Transverse colon (tissue), 4 donors: ENCODE measurements at regions not wholly inside any gene's neighbourhood (a gene's known extent, or its start where the extent isn't known, plus 50 kb on each side); places are given as distances from the start of the nearest gene placed in this dataset.
"Not testable (repeated sequence)": the region's sequence is repeated elsewhere in the genome, so short reads cannot be mapped to it uniquely, and the experiment has no call there.

Experiments
- DNase-seq: peaks from one replicate; pipeline ENCODE4 v3.0.0-alpha.2; 2019
- H3K27ac ChIP-seq, 4 donors: fragments of 200-600 bp; sonication (generic); 2 replicates each; pipeline ENCODE4 v1.5.1; 2016 to 2018; ENCODE audit warnings: inconsistent platforms in 4 of 4
- H3K27me3 ChIP-seq: fragments of 200-600 bp; sonication (generic); 2 replicates; pipeline ENCODE4 v1.5.1; 2017; ENCODE audit warnings: inconsistent platforms
- H3K36me3 ChIP-seq, 4 donors: fragments of 200-600 bp; sonication (generic); 2 replicates each; pipeline ENCODE4 v1.5.1; 2017 to 2019; ENCODE audit warnings: inconsistent platforms in 4 of 4
- H3K4me1 ChIP-seq, 4 donors: fragments of 200-600 bp; sonication (generic); 2 replicates each; pipeline ENCODE4 v1.5.1; 2017 to 2020; ENCODE audit warnings: inconsistent platforms in 4 of 4
- H3K4me3 ChIP-seq, 4 donors: fragments of 200-600 bp; sonication (generic); 1 replicate in 1 of 4; 2 replicates in 3 of 4; pipeline versions ENCODE4 v1.5.1 to v1.6.1; 2017 to 2019; ENCODE audit warnings: inconsistent platforms in 4 of 4
- H3K9me3 ChIP-seq, 2 donors: fragments of 200-600 bp; sonication (generic); 2 replicates each; pipeline ENCODE4 v1.5.1; 2017 to 2019; ENCODE audit warnings: inconsistent platforms in 2 of 2
- EP300 ChIP-seq: sonication (generic); formaldehyde crosslinking; IDR thresholded peaks from one replicate; pipeline ENCODE4 v1.6.1; 2017; ENCODE audit warnings: antibody characterized with exemption, low read depth
- POLR2A ChIP-seq: fragments of 450-650 bp; IDR thresholded peaks from one replicate; pipeline ENCODE4 v1.6.1; 2016; ENCODE audit warnings: antibody characterized with exemption, mild to moderate bottlenecking, moderate library complexity
- POLR2AphosphoS5 ChIP-seq, 3 donors: sonication (generic); formaldehyde crosslinking; IDR thresholded peaks; one replicate each; pipeline ENCODE4 v1.6.1; 2016; ENCODE audit warnings: antibody characterized with exemption in 3 of 3
- WGBS, 2 donors: methylation state at CpG; one replicate each; pipeline ENCODE4 v1.1.5; 2018; ENCODE audit warnings: low coverage in 1 of 2; 5-methylcytosine and 5-hydroxymethylcytosine counted together
- in situ Hi-C, 4 donors: fragments of 200-750 bp; cut with MboI; loops; one replicate each; pipeline versions ENCODE4 v1.15.0 to v1.15.1; 2017; ENCODE audit warnings: low sequenced_read_pairs in 3 of 4, low pct_ligation_motif_present in 1 of 4, low pct_unique_long_range_greater_than_20kb in 1 of 4
- intact Hi-C: fragments of 100-400 bp; cut with DNase I; formaldehyde crosslinking; loops from one replicate; pipeline ENCODE4 v1.15.1; 2023; ENCODE audit warnings: low total_unique reads
- TF ChIP-seq, protein P1 (sequence below), 5 experiments: fragments of 200-600 bp in 3 of 5; fragments of 450-650 bp in 2 of 5; sonication (generic) in 3 of 5; IDR thresholded peaks; 1 replicate in 2 of 5; 2 replicates in 3 of 5; pipeline ENCODE4 v1.5.1; 2016 to 2017; ENCODE audit warnings: antibody characterized with exemption in 5 of 5, inconsistent platforms in 3 of 5, mild to moderate bottlenecking in 2 of 5, moderate library complexity in 1 of 5

DNA sequence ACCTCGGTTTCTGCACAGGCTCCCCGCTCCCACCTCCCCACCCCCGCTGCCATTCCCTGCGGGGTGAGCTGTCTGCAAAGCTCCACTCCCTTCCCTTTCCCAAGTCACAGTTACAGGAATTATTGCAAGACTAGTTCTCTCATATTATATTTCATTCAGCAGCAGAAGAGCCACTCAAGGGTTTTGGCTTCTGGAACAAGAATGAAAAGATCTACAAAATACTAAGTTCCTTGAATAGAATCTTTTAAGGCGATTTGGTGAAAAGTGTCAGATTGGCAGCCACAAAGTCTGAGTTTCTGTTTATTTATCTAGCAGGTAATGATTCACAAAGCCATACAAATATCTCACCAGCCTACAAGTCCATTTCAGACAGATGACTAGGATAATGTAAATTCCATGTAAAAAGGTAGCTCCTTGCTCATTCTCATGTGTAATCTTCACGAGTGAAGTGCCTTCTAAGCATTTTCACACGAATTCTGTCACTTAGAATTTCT, 221.9 kb upstream of the RBBP8 start:
- TF ChIP-seq, protein P1, sequence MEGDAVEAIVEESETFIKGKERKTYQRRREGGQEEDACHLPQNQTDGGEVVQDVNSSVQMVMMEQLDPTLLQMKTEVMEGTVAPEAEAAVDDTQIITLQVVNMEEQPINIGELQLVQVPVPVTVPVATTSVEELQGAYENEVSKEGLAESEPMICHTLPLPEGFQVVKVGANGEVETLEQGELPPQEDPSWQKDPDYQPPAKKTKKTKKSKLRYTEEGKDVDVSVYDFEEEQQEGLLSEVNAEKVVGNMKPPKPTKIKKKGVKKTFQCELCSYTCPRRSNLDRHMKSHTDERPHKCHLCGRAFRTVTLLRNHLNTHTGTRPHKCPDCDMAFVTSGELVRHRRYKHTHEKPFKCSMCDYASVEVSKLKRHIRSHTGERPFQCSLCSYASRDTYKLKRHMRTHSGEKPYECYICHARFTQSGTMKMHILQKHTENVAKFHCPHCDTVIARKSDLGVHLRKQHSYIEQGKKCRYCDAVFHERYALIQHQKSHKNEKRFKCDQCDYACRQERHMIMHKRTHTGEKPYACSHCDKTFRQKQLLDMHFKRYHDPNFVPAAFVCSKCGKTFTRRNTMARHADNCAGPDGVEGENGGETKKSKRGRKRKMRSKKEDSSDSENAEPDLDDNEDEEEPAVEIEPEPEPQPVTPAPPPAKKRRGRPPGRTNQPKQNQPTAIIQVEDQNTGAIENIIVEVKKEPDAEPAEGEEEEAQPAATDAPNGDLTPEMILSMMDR (IDR thresholded peaks at IDR 0.05): no peak
- TF ChIP-seq POLR2AphosphoS5 (IDR thresholded peaks at IDR 0.05) (no peak), POLR2A (no peak), EP300 (no peak)
- H3K4me3 ChIP-seq: peak overlapping the region in 3 of 4 donors; percentile 27 to 51 (median 31)
- H3K27ac ChIP-seq: peak overlapping the region; percentile 40 to 73 (median 64)
- in situ Hi-C loops: no loop called here
- H3K27me3 ChIP-seq: no peaks in the 10 kb centered on the region
- H3K36me3 ChIP-seq: no peaks in the 10 kb centered on the region
- DNase-seq: peak; percentile 47
- no peaks in the 10 kb centered on the region for H3K9me3 ChIP-seq
- 28 to 34% methylated on average over 7 of the region's 7 CpGs for WGBS, 2 donors
- intact Hi-C loops: no loop called here
- H3K4me1 ChIP-seq: peaks cover 0 to 32% (median 11%) of the 10 kb centered on the region in 4 donors

GRCh38 chr18:22713511-22713910, 219.6 kb upstream of the RBBP8 start:
- WGBS, 2 donors: 70 to 93% methylated on average over 1 of the region's 1 CpG
- Histone ChIP-seq H3K4me3 (no peak overlapping the region), H3K9me3 (no peaks in the 10 kb centered on the region), H3K27me3 (no peaks in the 10 kb centered on the region), H3K36me3 (no peaks in the 10 kb centered on the region), H3K4me1 (peaks cover 0 to 32% (median 11%) of the 10 kb centered on the region in 4 donors), H3K27ac (no peak overlapping the region)
- TF ChIP-seq POLR2AphosphoS5 (IDR thresholded peaks at IDR 0.05) (no peak), POLR2A (no peak), EP300 (no peak)
- TF ChIP-seq, protein P1 (IDR thresholded peaks at IDR 0.05): no peak
- intact Hi-C loops: no loop called here
- in situ Hi-C loops: no loop called here
- DNase-seq: no peak

- intact Hi-C loops, H3K4me3 ChIP-seq, in situ Hi-C loops, H3K27ac ChIP-seq, H3K9me3 ChIP-seq, DNase-seq, H3K36me3 ChIP-seq, H3K27me3 ChIP-seq, H3K4me1 ChIP-seq: not testable (repeated sequence)
- WGBS, 2 donors: 92 to 96% methylated on average over 6 to 7 of the region's 7 CpGs
These were observed 215.6 kb upstream of the RBBP8 start for GRCh38 chr18:22717536-22717935.

DNA sequence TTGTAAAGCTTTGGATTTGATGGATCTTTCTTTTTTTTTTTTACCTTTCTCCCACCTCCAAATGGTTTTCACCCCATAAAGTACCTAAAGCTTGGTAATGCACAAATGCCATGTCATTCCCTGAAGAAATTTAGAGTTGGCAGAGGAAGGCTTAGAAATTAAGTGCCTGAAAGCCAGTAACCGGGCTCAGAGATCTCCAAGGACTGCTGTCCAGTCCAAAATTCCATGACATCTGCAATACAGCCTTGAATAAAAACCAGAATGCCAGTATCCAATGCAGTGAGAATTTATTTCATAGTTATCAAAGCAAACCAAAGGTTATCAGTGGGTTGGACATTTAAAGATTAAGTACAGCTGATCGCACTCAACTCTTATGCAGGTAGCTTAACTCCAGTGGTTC, 209.9 kb upstream of the RBBP8 start:
- intact Hi-C loops (no loop called here), in situ Hi-C loops (no loop called here)
- Histone ChIP-seq H3K27me3 (no peaks in the 10 kb centered on the region), H3K4me3 (no peak overlapping the region), H3K9me3 (no peaks in the 10 kb centered on the region), H3K36me3 (no peaks in the 10 kb centered on the region), H3K4me1 (peaks cover 0 to 3% (median 0%) of the 10 kb centered on the region in 4 donors), H3K27ac (peak overlapping the region in 1 of 4 donors; percentile 6)
- TF ChIP-seq, protein P1 (IDR thresholded peaks at IDR 0.05): no peak
- TF ChIP-seq POLR2A (no peak), POLR2AphosphoS5 (IDR thresholded peaks at IDR 0.05) (no peak), EP300 (no peak)
- whole genome bisulfite sequencing, 2 donors: 83% methylated on average over 1 to 2 of the region's 2 CpGs
- no peak for DNase-seq

GRCh38 chr18:22723773-22724172, 209.4 kb upstream of the RBBP8 start:
- TF ChIP-seq POLR2AphosphoS5 (IDR thresholded peaks at IDR 0.05) (peak; percentile 33 to 58 (median 43)), POLR2A (no peak)
- in situ Hi-C loops: no loop called here
- no peaks in the 10 kb centered on the region for H3K9me3 ChIP-seq
- H3K27me3 ChIP-seq: no peaks in the 10 kb centered on the region
- no peak overlapping the region for H3K4me3 ChIP-seq
- no peaks in the 10 kb centered on the region for H3K36me3 ChIP-seq
- H3K4me1 ChIP-seq: peaks cover 0 to 3% (median 0%) of the 10 kb centered on the region in 4 donors
- intact Hi-C loops: no loop called here
- WGBS, 2 donors: 57% methylated on average over 2 of the region's 2 CpGs; no CpG with 5 or more reads in 1 of the 2 donors
- DNase-seq: no peak
- peak overlapping the region in 1 of 4 donors; percentile 6 for H3K27ac ChIP-seq
